H1 (cell line): ENCODE measurements at regions not wholly inside any gene's neighbourhood (a gene's known extent, or its start where the extent isn't known, plus 50 kb on each side); places are given as distances from the start of the nearest gene placed in this dataset.
A peak's percentile ranks its signal among the peaks of the same experiment; 100 is the strongest.

Experiments
- CTCF ChIA-PET: fragments of 300-600 bp; sonication (Branson Sonifier 250); formaldehyde crosslinking; loops from one replicate; lab custom pipeline; 2021; ENCODE audit not compliant: partially characterized antibody; lab: Charles Lee
- POLR2A ChIA-PET: fragments of 300-600 bp; sonication (Branson Sonifier 250); formaldehyde crosslinking; loops from one replicate; lab custom pipeline; 2021; ENCODE audit warnings: inconsistent platforms; ENCODE audit not compliant: partially characterized antibody; lab: Charles Lee
- DNase-seq, 2 experiments: peaks; one replicate each; pipeline versions ENCODE4 v3.0.0 to v3.0.0-alpha.2; 2010 to 2022; ENCODE audit warnings: low spot score in 2 of 2, low read depth in 1 of 2, mixed read lengths in 1 of 2
- FAIRE-seq: peaks from 2 replicates; lab custom pipeline; 2011; peaks lifted over from hg19 to GRCh38; lab: Jason Lieb, UNC
- H2AFZ ChIP-seq: 2 replicates; pipeline ENCODE4 v1.8.1; 2012; ENCODE audit warnings: low read length, inconsistent platforms
- H2AK5ac ChIP-seq: 2 replicates; pipeline ENCODE4 v1.6.1; 2013; ENCODE audit warnings: low read depth, low read length
- H2BK120ac ChIP-seq: replicated peaks from 2 replicates; pipeline ENCODE3; 2013; ENCODE audit warnings: low read depth, low read length, inconsistent platforms
- H2BK12ac ChIP-seq: 2 replicates; pipeline ENCODE4 v1.6.1; 2013; ENCODE audit warnings: low read depth, low read length
- H2BK15ac ChIP-seq: 2 replicates; pipeline ENCODE4 v1.6.1; 2013; ENCODE audit warnings: low read length
- H2BK20ac ChIP-seq: 2 replicates; pipeline ENCODE4 v1.6.1; 2013; ENCODE audit warnings: low read length
- H2BK5ac ChIP-seq: 2 replicates; pipeline ENCODE4 v1.6.1; 2013; ENCODE audit warnings: low read depth, low read length
- H3K14ac ChIP-seq: 2 replicates; pipeline ENCODE4 v1.6.1; 2013; ENCODE audit warnings: inconsistent platforms; ENCODE audit not compliant: insufficient read length
- H3K18ac ChIP-seq: 2 replicates; pipeline ENCODE4 v1.6.1; 2013; ENCODE audit warnings: low read length; ENCODE audit errors: extremely low read depth
- H3K23ac ChIP-seq: 2 replicates; pipeline ENCODE4 v1.6.1; 2013; ENCODE audit warnings: inconsistent platforms; ENCODE audit not compliant: insufficient read length
- H3K23me2 ChIP-seq: 2 replicates; pipeline ENCODE4 v1.6.1; 2013; ENCODE audit warnings: low read depth, low read length
- H3K27ac ChIP-seq: 2 replicates; pipeline ENCODE4 v1.6.1; 2011; ENCODE audit warnings: low read depth, low read length, inconsistent platforms
- H3K27me3 ChIP-seq, 4 experiments: replicated peaks in 1 of 4; 1 replicate in 1 of 4; 2 replicates in 3 of 4; pipeline versions ENCODE4 v1.6.1 to v1.8.1; 2011 to 2013; ENCODE audit warnings: low read length in 3 of 4, mild to moderate bottlenecking in 3 of 4, inconsistent platforms in 2 of 4, mixed read lengths in 2 of 4, moderate library complexity in 1 of 4; ENCODE audit not compliant: control insufficient read depth in 3 of 4, insufficient read depth in 3 of 4; ENCODE audit errors: extremely low read depth in 1 of 4
- H3K36me3 ChIP-seq, 4 experiments: 2 replicates each; pipeline versions ENCODE4 v1.6.1 to v1.8.1; 2011 to 2013; ENCODE audit warnings: mild to moderate bottlenecking in 4 of 4, low read length in 3 of 4, moderate library complexity in 2 of 4, control low read depth in 1 of 4, inconsistent platforms in 1 of 4; ENCODE audit not compliant: insufficient read depth in 4 of 4, control insufficient read depth in 2 of 4
- H3K4ac ChIP-seq: replicated peaks from 2 replicates; pipeline ENCODE3; 2013; ENCODE audit warnings: low read length, low read depth, mixed read lengths, inconsistent platforms; ENCODE audit not compliant: insufficient read length
- H3K4me1 ChIP-seq, 4 experiments: replicated peaks in 1 of 4; 1 replicate in 1 of 4; 2 replicates in 3 of 4; pipeline versions ENCODE4 v1.6.1 to v1.8.1; 2011 to 2013; ENCODE audit warnings: low read length in 3 of 4, inconsistent platforms in 2 of 4, mixed read lengths in 1 of 4; ENCODE audit not compliant: insufficient read depth in 4 of 4, control insufficient read depth in 3 of 4
- H3K4me2 ChIP-seq, 2 experiments: 2 replicates each; pipeline versions ENCODE4 v1.6.1 to v1.8.1; 2011 to 2013; ENCODE audit warnings: low read depth in 2 of 2, low read length in 2 of 2, control low read depth in 1 of 2, inconsistent platforms in 1 of 2, mild to moderate bottlenecking in 1 of 2; ENCODE audit not compliant: insufficient read depth in 1 of 2
- H3K4me3 ChIP-seq, 4 experiments: fragments of 200-600, 300-600 bp in 1 of 4; sonication (generic), shearing (Covaris generic), sonication (Bioruptor Twin) in 1 of 4; 2 replicates each; pipeline versions ENCODE4 v1.5.1 to v1.8.1; 2011 to 2016; ENCODE audit warnings: low read length in 4 of 4, low read depth in 3 of 4, control low read depth in 2 of 4, inconsistent platforms in 2 of 4, mild to moderate bottlenecking in 2 of 4, mixed read lengths in 1 of 4, moderate library complexity in 1 of 4; ENCODE audit not compliant: insufficient read depth in 2 of 4; ENCODE audit errors: extremely low read depth in 1 of 4
- H3K56ac ChIP-seq: replicated peaks from 2 replicates; pipeline ENCODE3; 2013; ENCODE audit warnings: low read depth, mild to moderate bottlenecking, mixed read lengths, low read length, inconsistent platforms; ENCODE audit not compliant: insufficient read length
- H3K79me1 ChIP-seq: 2 replicates; pipeline ENCODE4 v1.6.1; 2013; ENCODE audit warnings: low read depth, low read length, control low read depth
- H3K79me2 ChIP-seq, 2 experiments: 2 replicates each; pipeline versions ENCODE4 v1.6.1 to v1.8.1; 2012 to 2013; ENCODE audit warnings: low read length in 2 of 2, mild to moderate bottlenecking in 2 of 2, inconsistent platforms in 1 of 2; ENCODE audit not compliant: insufficient read depth in 2 of 2, control insufficient read depth in 1 of 2
- H3K9ac ChIP-seq, 4 experiments: replicated peaks in 1 of 4; 1 replicate in 1 of 4; 2 replicates in 3 of 4; pipeline versions ENCODE4 v1.6.1 to v1.8.1; 2011 to 2013; ENCODE audit warnings: low read depth in 3 of 4, low read length in 3 of 4, control low read depth in 2 of 4, mild to moderate bottlenecking in 2 of 4, moderate library complexity in 2 of 4, inconsistent platforms in 1 of 4; ENCODE audit errors: extremely low read depth in 1 of 4
- H3K9me3 ChIP-seq, 2 experiments: 2 replicates each; pipeline versions ENCODE4 v1.6.1 to v1.8.1; 2012 to 2013; ENCODE audit warnings: mild to moderate bottlenecking in 2 of 2, moderate library complexity in 2 of 2, control low read depth in 1 of 2, inconsistent platforms in 1 of 2, low read depth in 1 of 2, low read length in 1 of 2, mixed read lengths in 1 of 2; ENCODE audit not compliant: insufficient read depth in 2 of 2
- H4K20me1 ChIP-seq, 2 experiments: replicated peaks in 1 of 2; 2 replicates each; pipeline versions ENCODE3 to v1.8.1; 2011 to 2013; ENCODE audit warnings: inconsistent platforms in 2 of 2, low read length in 2 of 2, mild to moderate bottlenecking in 1 of 2; ENCODE audit not compliant: insufficient read depth in 2 of 2, control insufficient read depth in 1 of 2
- H4K5ac ChIP-seq: 2 replicates; pipeline ENCODE4 v1.6.1; 2013; ENCODE audit warnings: low read length, low read depth, mixed read lengths, inconsistent platforms; ENCODE audit not compliant: insufficient read length
- H4K8ac ChIP-seq: 2 replicates; pipeline ENCODE4 v1.8.0; 2013; ENCODE audit warnings: mild to moderate bottlenecking, moderate library complexity, low read length, inconsistent platforms; ENCODE audit not compliant: insufficient read depth; ENCODE audit errors: extremely low read depth
- H4K91ac ChIP-seq: replicated peaks from 2 replicates; pipeline ENCODE3; 2013; ENCODE audit warnings: low read length, mixed read lengths, inconsistent platforms; ENCODE audit not compliant: insufficient read length
- CBX5 ChIP-seq: fragments of 300-800, 300-1000 bp; sonication (generic); IDR thresholded peaks from 2 replicates; pipeline ENCODE4 v1.7.1; 2016; ENCODE audit warnings: antibody characterized with exemption, low read length, low read depth
- EP300 ChIP-seq, 2 experiments: IDR thresholded peaks; 1 replicate in 1 of 2; 2 replicates in 1 of 2; pipeline ENCODE4 v1.6.1; 2011 to 2012; ENCODE audit warnings: low read depth in 2 of 2, low read length in 2 of 2, mild to moderate bottlenecking in 2 of 2, borderline replicate concordance in 1 of 2, inconsistent platforms in 1 of 2, moderate library complexity in 1 of 2
- SAP30 ChIP-seq: fragments of 300-600 bp; sonication (generic); IDR thresholded peaks from 2 replicates; pipeline ENCODE4 v1.7.1; 2012; ENCODE audit warnings: low read length, moderate library complexity, mild to moderate bottlenecking, inconsistent platforms; ENCODE audit not compliant: insufficient read depth, insufficient replicate concordance
- WGBS, 2 experiments: shearing (Covaris generic) in 1 of 2; methylation state at CpG; one replicate each; pipeline versions ENCODE4 v1.1.6 to v1.1.7; 2013 to 2015; ENCODE audit warnings: low lambda C conversion rate in 2 of 2, mixed read lengths in 2 of 2, inconsistent platforms in 1 of 2, low coverage in 1 of 2, missing lambda C conversion rate in 1 of 2; ENCODE audit not compliant: insufficient replicate concordance in 2 of 2, insufficient coverage in 1 of 2, insufficient read length in 1 of 2; ENCODE audit errors: extremely low coverage in 1 of 2, missing lambda C conversion rate in 1 of 2; 5-methylcytosine and 5-hydroxymethylcytosine counted together

DNA sequence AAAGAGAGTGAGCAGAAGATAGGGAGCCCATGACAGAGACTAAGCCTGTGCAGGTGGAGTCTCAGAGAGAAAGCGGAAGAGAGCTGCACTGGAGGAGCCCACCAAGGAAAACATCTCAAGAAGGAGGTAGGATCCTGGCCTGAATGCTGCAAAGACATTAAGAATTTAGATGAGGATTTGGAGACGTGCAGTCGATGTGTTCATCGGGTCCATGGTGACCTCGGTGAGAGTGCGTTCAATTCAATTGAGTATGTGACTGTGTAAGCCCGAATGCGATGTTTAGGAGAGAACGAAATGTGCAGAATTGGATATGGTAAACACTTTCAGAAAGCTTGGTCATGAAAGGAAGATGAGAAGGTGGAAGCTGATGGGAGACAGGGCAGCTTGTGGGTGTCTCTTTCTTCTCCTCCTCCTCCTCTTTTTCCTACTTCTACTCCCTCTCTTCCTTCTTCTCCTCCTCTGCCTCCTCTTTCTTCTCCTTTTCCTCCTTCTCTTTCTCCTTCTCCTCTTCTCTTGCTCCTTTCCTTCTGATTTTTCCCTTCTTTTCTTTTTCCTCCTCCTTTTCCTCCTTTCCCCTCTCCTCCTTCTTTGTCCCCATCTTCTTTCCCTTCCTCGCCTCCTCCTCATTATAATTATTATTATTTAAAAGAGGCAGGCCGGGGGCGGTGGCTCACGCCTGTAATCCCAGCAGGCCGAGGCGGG, 276.0 kb downstream of the RPS24 start:
- Histone ChIP-seq H3K36me3 (no peaks in the 10 kb centered on the region), H2BK5ac (no peak overlapping the region), H3K23me2 (no peaks in the 10 kb centered on the region; the same call in 1 of the 2 replicates), H3K79me2 (no peaks in the 10 kb centered on the region), H4K20me1 (no peaks in the 10 kb centered on the region), H4K8ac (no peak overlapping the region), H3K18ac (no peak overlapping the region), H4K91ac (no peak overlapping the region), H3K56ac (no peak overlapping the region), H2AFZ (no peak overlapping the region), H3K27ac (no peak overlapping the region), H2BK15ac (no peak overlapping the region), H2AK5ac (no peak overlapping the region), H3K4me3 (no peak overlapping the region), H3K79me1 (no peaks in the 10 kb centered on the region), H3K9ac (no peak overlapping the region), H3K27me3 (no peaks in the 10 kb centered on the region), H4K5ac (no peak overlapping the region), H3K14ac (no peak overlapping the region), H2BK20ac (no peak overlapping the region), H2BK120ac (no peak overlapping the region), H3K4ac (no peak overlapping the region), H3K23ac (no peak overlapping the region), H3K4me2 (no peak overlapping the region), H2BK12ac (no peak overlapping the region), H3K4me1 (peaks cover 0 to 3% (median 0%) of the 10 kb centered on the region in 4 experiments; a peak in 2 of 7 replicates), H3K9me3 (no peaks in the 10 kb centered on the region)
- CTCF ChIA-PET = interaction anchor here (0.6 to 1.9 kb wide), 4 partner anchors 49 to 262 kb away, joined by 3 to 7 read pairs (median 4); no protein-coding TSS in a partner anchor
- TF ChIP-seq SAP30 (no peak), EP300 (IDR thresholded peaks at IDR 0.05; ENCODE audit: borderline replicate concordance in 1 of 2, low read depth in 2 of 2, low read length in 2 of 2) (no peak), CBX5 (no peak)
- DNase-seq (peak in 1 of 2 experiments; percentile 22), FAIRE-seq (no peak)
- POLR2A ChIA-PET = no interaction called here
- 90 to 100% methylated on average over 1 to 15 of the region's 15 CpGs for WGBS, 2 experiments
